H9 (cell line): ENCODE measurements at regions not wholly inside any gene's neighbourhood (a gene's known extent, or its start where the extent isn't known, plus 50 kb on each side); places are given as distances from the start of the nearest gene placed in this dataset.

Experiments
- DNase-seq: peaks from one replicate; pipeline ENCODE4 v3.0.0-alpha.2; 2017
- H2AFZ ChIP-seq: one replicate; pipeline ENCODE4 v1.6.1; 2013; ENCODE audit warnings: mild to moderate bottlenecking, low read length, control low read depth, moderate library complexity
- H2AK5ac ChIP-seq: 2 replicates; pipeline ENCODE4 v1.6.1; 2013; ENCODE audit warnings: low read length, control low read depth, mixed read lengths; ENCODE audit not compliant: insufficient read length
- H2BK120ac ChIP-seq: one replicate; pipeline ENCODE4 v1.6.1; 2013; ENCODE audit warnings: low read depth, mild to moderate bottlenecking, low read length, control low read depth, inconsistent platforms; ENCODE audit not compliant: poor library complexity, severe bottlenecking
- H2BK12ac ChIP-seq: 2 replicates; pipeline ENCODE4 v1.6.1; 2013; ENCODE audit warnings: low read length, control low read depth, mixed read lengths, low read depth; ENCODE audit not compliant: insufficient read length
- H2BK15ac ChIP-seq: 2 replicates; pipeline ENCODE4 v1.6.1; 2013; ENCODE audit warnings: low read depth, low read length, control low read depth
- H2BK20ac ChIP-seq: one replicate; pipeline ENCODE4 v1.6.1; 2013; ENCODE audit warnings: low read depth, mild to moderate bottlenecking, low read length, control low read depth, inconsistent platforms; ENCODE audit not compliant: poor library complexity, severe bottlenecking
- H2BK5ac ChIP-seq: 2 replicates; pipeline ENCODE4 v1.6.1; 2013; ENCODE audit warnings: low read length, control low read depth, mixed read lengths; ENCODE audit not compliant: insufficient read length
- H3K14ac ChIP-seq: 2 replicates; pipeline ENCODE4 v1.6.1; 2013; ENCODE audit warnings: low read length, control low read depth; ENCODE audit not compliant: insufficient read depth
- H3K18ac ChIP-seq: 2 replicates; pipeline ENCODE4 v1.6.1; 2013; ENCODE audit warnings: low read depth, mild to moderate bottlenecking, mixed read lengths, low read length, control low read depth; ENCODE audit not compliant: insufficient read length
- H3K23ac ChIP-seq: 2 replicates; pipeline ENCODE4 v1.6.1; 2013; ENCODE audit warnings: low read length, control low read depth, mixed read lengths, low read depth; ENCODE audit not compliant: insufficient read length
- H3K23me2 ChIP-seq: 2 replicates; pipeline ENCODE4 v1.6.1; 2013; ENCODE audit warnings: low read depth, mild to moderate bottlenecking, mixed read lengths, low read length, control low read depth; ENCODE audit not compliant: insufficient read length, poor library complexity, severe bottlenecking
- H3K27ac ChIP-seq: 2 replicates; pipeline ENCODE4 v1.5.1; 2013; ENCODE audit warnings: low read length, control low read depth, mixed read lengths, low read depth; ENCODE audit not compliant: insufficient read length
- H3K27me3 ChIP-seq: 2 replicates; pipeline ENCODE4 v1.6.1; 2013; ENCODE audit warnings: low read length, control low read depth, inconsistent platforms; ENCODE audit not compliant: insufficient read depth
- H3K4ac ChIP-seq: 2 replicates; pipeline ENCODE4 v1.6.1; 2013; ENCODE audit warnings: low read depth, mild to moderate bottlenecking, control low read depth, inconsistent platforms, low read length, moderate library complexity
- H3K4me1 ChIP-seq: 2 replicates; pipeline ENCODE4 v1.6.1; 2013; ENCODE audit warnings: low read length, control low read depth, inconsistent platforms; ENCODE audit not compliant: insufficient read depth
- H3K4me2 ChIP-seq: 2 replicates; pipeline ENCODE4 v1.6.1; 2013; ENCODE audit warnings: low read length, control low read depth, mixed read lengths; ENCODE audit not compliant: insufficient read length, insufficient read depth
- H3K56ac ChIP-seq: 2 replicates; pipeline ENCODE4 v1.6.1; 2013; ENCODE audit warnings: low read depth, mild to moderate bottlenecking, mixed read lengths, low read length, control low read depth; ENCODE audit not compliant: insufficient read length
- H3K79me1 ChIP-seq: 2 replicates; pipeline ENCODE4 v1.6.1; 2013; ENCODE audit warnings: low read depth, mild to moderate bottlenecking, moderate library complexity, low read length, control low read depth, inconsistent platforms; ENCODE audit not compliant: insufficient read depth, poor library complexity, severe bottlenecking
- H3K79me2 ChIP-seq: 2 replicates; pipeline ENCODE4 v1.6.1; 2013; ENCODE audit warnings: low read length, control low read depth, inconsistent platforms; ENCODE audit not compliant: insufficient read depth
- H3K9ac ChIP-seq: 2 replicates; pipeline ENCODE4 v1.6.1; 2013; ENCODE audit warnings: low read length, control low read depth, mixed read lengths; ENCODE audit not compliant: insufficient read length; ENCODE audit errors: extremely low read depth
- H3K9me3 ChIP-seq: one replicate; pipeline ENCODE4 v1.6.1; 2013; ENCODE audit warnings: low read depth, low read length, inconsistent platforms; ENCODE audit not compliant: control insufficient read depth
- H3T11ph ChIP-seq: one replicate; pipeline ENCODE4 v1.6.1; 2013; ENCODE audit warnings: mild to moderate bottlenecking, low read length, control low read depth, inconsistent platforms
- H4K20me1 ChIP-seq: one replicate; pipeline ENCODE4 v1.6.1; 2013; ENCODE audit not compliant: control insufficient read depth, insufficient read length, insufficient read depth
- H4K5ac ChIP-seq: 2 replicates; pipeline ENCODE4 v1.6.1; 2013; ENCODE audit warnings: low read depth, mild to moderate bottlenecking, mixed read lengths, low read length, control low read depth; ENCODE audit not compliant: insufficient read length
- H4K8ac ChIP-seq: replicated peaks from 2 replicates; pipeline ENCODE4 v1.6.1; 2013; ENCODE audit warnings: low read length, control low read depth, mixed read lengths, low read depth; ENCODE audit not compliant: insufficient read length
- H4K91ac ChIP-seq: 2 replicates; pipeline ENCODE4 v1.6.1; 2013; ENCODE audit warnings: low read depth, mild to moderate bottlenecking, moderate library complexity, mixed read lengths, low read length, control low read depth; ENCODE audit not compliant: insufficient read length
- H3K27ac Mint-ChIP-seq, 3 experiments: 2 replicates in 2 of 3; 3 replicates in 1 of 3; pipeline ENCODE4 v1.8.0; 2020 to 2021; ENCODE audit warnings: mixed read lengths in 3 of 3, mild to moderate bottlenecking in 1 of 3, moderate library complexity in 1 of 3
- H3K27me3 Mint-ChIP-seq: 2 replicates; pipeline ENCODE4 v1.8.0; 2021; ENCODE audit warnings: low read depth, mild to moderate bottlenecking, moderate library complexity, mixed read lengths
- H3K36me3 Mint-ChIP-seq, 3 experiments: 2 replicates in 2 of 3; 3 replicates in 1 of 3; pipeline ENCODE4 v1.8.0; 2020 to 2021; ENCODE audit warnings: low read depth in 3 of 3, mixed read lengths in 3 of 3; ENCODE audit not compliant: insufficient read depth in 1 of 3
- H3K4me1 Mint-ChIP-seq, 2 experiments: 2 replicates each; pipeline ENCODE4 v1.8.0; 2020; ENCODE audit warnings: mixed read lengths in 2 of 2
- H3K4me3 Mint-ChIP-seq, 2 experiments: 2 replicates in 1 of 2; 3 replicates in 1 of 2; pipeline ENCODE4 v1.8.0; 2020 to 2021; ENCODE audit warnings: mild to moderate bottlenecking in 2 of 2, mixed read lengths in 2 of 2, moderate library complexity in 1 of 2
- H3K9me3 Mint-ChIP-seq, 2 experiments: 2 replicates in 1 of 2; 3 replicates in 1 of 2; pipeline ENCODE4 v1.8.0; 2020; ENCODE audit warnings: mild to moderate bottlenecking in 2 of 2, mixed read lengths in 2 of 2, moderate library complexity in 1 of 2
- CTCF ChIP-seq: fragments of 200-600 bp; sonication (generic); conservative IDR thresholded peaks from 3 replicates; pipeline ENCODE4 v1.8.0; 2021; ENCODE audit warnings: antibody characterized with exemption, mild to moderate bottlenecking

- Mint-ChIP-seq H3K9me3 (no peaks in the 10 kb centered on the region), H3K4me3 (no peak overlapping the region), H3K4me1 (0 out of 4 replicates have a peak, but pooled peaks cover 0 to 3% of the 10 kb centered on the region in 2 experiments), H3K27ac (no peak overlapping the region), H3K36me3 (no peaks in the 10 kb centered on the region; a peak in 1 of 7 replicates), H3K27me3 (no peaks in the 10 kb centered on the region)
- H4K20me1 ChIP-seq: no peaks in the 10 kb centered on the region
- no peak overlapping the region for H2AFZ ChIP-seq
- H2BK12ac ChIP-seq: no peak overlapping the region
- H3K18ac ChIP-seq: no peak overlapping the region
- H4K8ac ChIP-seq: no peak overlapping the region
- H3K9ac ChIP-seq: no peak overlapping the region
- H3K4me2 ChIP-seq: no peak overlapping the region
- no peak overlapping the region for H3K23ac ChIP-seq
- TF ChIP-seq CTCF: no peak
- no peak overlapping the region for H3T11ph ChIP-seq
- H4K5ac ChIP-seq: no peak overlapping the region
- no peak overlapping the region for H2BK5ac ChIP-seq
- no peak overlapping the region for H3K56ac ChIP-seq
- no peak for DNase-seq
- H3K79me2 ChIP-seq: no peaks in the 10 kb centered on the region
- H3K27me3 ChIP-seq: no peaks in the 10 kb centered on the region
- H3K27ac ChIP-seq: no peak overlapping the region
- no peaks in the 10 kb centered on the region for H3K79me1 ChIP-seq
- H4K91ac ChIP-seq: no peak overlapping the region
- H3K4me1 ChIP-seq: no peaks in the 10 kb centered on the region
- H3K23me2 ChIP-seq: no peaks in the 10 kb centered on the region
- H2AK5ac ChIP-seq: no peak overlapping the region
- no peaks in the 10 kb centered on the region for H3K9me3 ChIP-seq
- H2BK15ac ChIP-seq: no peak overlapping the region
- no peak overlapping the region for H3K4ac ChIP-seq
- no peak overlapping the region for H3K14ac ChIP-seq
- no peak overlapping the region for H2BK120ac ChIP-seq
- no peak overlapping the region for H2BK20ac ChIP-seq
Observed at GRCh38 chr1:219383281-219383680, 209.6 kb downstream of the LYPLAL1 start.
